Fibroblast of villous mesenchyme (primary cell): ENCODE measurements at regions not wholly inside any gene's neighbourhood (a gene's known extent, or its start where the extent isn't known, plus 50 kb on each side); places are given as distances from the start of the nearest gene placed in this dataset.
A peak's percentile ranks its signal among the peaks of the same experiment; 100 is the strongest.
"Not testable (repeated sequence)": the region's sequence is repeated elsewhere in the genome, so short reads cannot be mapped to it uniquely, and the experiment has no call there.

Experiments used
- DNase-seq: peaks from one replicate; pipeline ENCODE4 v3.0.0-alpha.2; 2010; ENCODE audit warnings: low read depth
- H3K4me3 ChIP-seq: 2 replicates; pipeline ENCODE4 v1.5.1; 2011; ENCODE audit warnings: low read depth, mild to moderate bottlenecking, low read length
- CTCF ChIP-seq: IDR thresholded peaks from 2 replicates; pipeline ENCODE4 v1.5.1; 2012; ENCODE audit warnings: low read depth, mild to moderate bottlenecking, low read length; ENCODE audit not compliant: insufficient read depth

GRCh38 chr17:31726980-31727427 is 132.0 kb downstream of the COPRS start:
- H3K4me3 ChIP-seq = no peak overlapping the region
- no peak for TF ChIP-seq CTCF
- DNase-seq = peak; percentile 42

- DNase-seq = peak; percentile 74
- no peak for TF ChIP-seq CTCF
- H3K4me3 ChIP-seq = no peak overlapping the region
These were observed 134.4 kb downstream of the COPRS start for GRCh38 chr17:31724619-31725018.

- peak; percentile 92 for DNase-seq
- H3K4me3 ChIP-seq = no peak overlapping the region
- TF ChIP-seq CTCF = no peak
These were observed 135.0 kb downstream of the COPRS start for GRCh38 chr17:31724026-31724425.

- DNase-seq = peak; percentile 72
- H3K4me3 ChIP-seq = no peak overlapping the region
- no peak for TF ChIP-seq CTCF
These were observed 136.6 kb downstream of the COPRS start for GRCh38 chr17:31722251-31723056.

GRCh38 chr17:31721291-31722025 is 137.6 kb downstream of the COPRS start:
- H3K4me3 ChIP-seq = no peak overlapping the region
- no peak for DNase-seq
- no peak for TF ChIP-seq CTCF

GRCh38 chr17:31717251-31717650 is 141.8 kb downstream of the COPRS start:
- not testable (repeated sequence) for DNase-seq, H3K4me3 ChIP-seq

GRCh38 chr17:31715446-31715845 is 143.6 kb downstream of the COPRS start:
- TF ChIP-seq CTCF = no peak
- DNase-seq = no peak
- H3K4me3 ChIP-seq = no peak overlapping the region
